ENCODE measurements at regions not wholly inside any gene's neighbourhood (a gene's known extent, or its start where the extent isn't known, plus 50 kb on each side); places are given as distances from the start of the nearest gene placed in this dataset.

DNA sequence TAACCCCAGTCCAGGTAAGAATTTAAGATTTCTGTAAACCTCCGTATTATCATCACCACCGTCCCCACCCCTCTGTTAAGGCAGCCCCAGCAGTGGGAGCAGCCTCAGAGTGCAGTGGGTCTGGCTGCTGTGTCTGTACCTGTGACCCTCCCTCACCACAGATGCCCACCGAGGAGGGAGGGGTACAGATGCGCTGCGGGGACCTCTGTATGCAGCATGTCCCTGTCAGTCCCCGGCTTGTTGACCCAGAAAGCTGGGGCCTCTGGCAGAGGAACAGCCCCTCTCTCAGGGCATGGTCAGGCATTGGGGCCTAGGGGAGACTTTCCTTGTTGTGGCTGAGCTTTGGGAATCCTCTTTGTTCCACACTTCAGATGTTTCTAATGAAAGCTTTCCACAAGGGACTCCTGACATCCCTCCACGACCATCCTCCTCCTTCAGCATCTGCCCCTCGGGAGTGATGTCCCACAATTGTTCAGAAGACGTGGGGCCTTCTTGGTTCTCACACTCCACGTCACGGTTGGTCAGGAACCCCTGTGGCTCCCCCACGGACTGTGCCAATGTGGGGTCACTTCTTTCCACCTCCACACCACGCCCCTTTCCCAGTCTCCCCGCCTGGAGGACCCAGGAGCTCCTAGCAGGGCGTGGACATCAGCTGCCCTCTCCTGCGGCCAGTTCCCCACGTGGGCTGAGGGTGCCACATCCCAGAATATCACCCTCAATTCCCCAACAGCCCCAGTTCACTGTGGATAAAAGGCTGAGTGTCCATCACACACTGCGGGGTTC is 384.2 kb upstream of the MYT1L start:
- H3K4me3 ChIP-seq (ENCODE audit: low read length) = no peak overlapping the region
- no peak for TF ChIP-seq ZNF274 (IDR thresholded peaks at IDR 0.05; ENCODE audit: low read depth, low read length)

DNA sequence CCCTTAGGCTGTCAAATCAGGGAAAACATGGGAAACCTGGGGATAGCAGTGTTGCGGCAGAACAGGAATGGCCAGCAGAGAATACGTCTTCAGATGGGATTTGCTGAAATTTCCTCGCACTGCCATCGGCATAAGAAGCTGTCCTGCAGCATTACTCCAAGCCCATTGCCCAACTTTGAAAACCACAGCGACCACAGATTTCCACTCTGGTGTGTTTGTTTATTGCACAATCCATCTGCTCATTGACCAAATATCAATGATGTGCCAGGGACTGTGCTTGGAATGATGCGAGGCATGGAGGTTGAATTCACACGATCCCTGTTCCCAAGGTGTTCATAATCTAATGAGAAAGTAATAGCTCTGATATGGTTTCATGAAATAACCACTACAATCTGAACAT is 383.3 kb upstream of the MYT1L start:
- H3K4me3 ChIP-seq (ENCODE audit: low read length) = no peak overlapping the region
- TF ChIP-seq ZNF274 (IDR thresholded peaks at IDR 0.05; ENCODE audit: low read depth, low read length) = no peak

DNA sequence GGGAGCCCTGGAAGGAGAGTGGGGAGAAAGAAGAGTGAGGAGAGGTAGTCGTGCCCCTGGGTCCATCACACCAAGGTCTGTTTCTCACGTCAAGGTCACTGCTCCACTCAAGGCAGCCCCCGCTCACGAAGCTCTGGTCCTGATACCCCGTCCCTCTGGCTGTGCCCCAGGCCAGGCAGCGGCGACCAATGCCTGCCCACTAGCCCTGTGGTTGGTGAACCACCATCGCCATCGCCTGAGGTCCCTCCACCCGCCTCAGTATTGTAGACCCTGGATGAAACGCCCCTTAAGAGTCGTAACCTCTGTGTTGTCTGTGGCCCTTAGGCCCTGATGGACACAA is 378.3 kb upstream of the MYT1L start:
- no peak overlapping the region for H3K4me3 ChIP-seq (ENCODE audit: low read length)

DNA sequence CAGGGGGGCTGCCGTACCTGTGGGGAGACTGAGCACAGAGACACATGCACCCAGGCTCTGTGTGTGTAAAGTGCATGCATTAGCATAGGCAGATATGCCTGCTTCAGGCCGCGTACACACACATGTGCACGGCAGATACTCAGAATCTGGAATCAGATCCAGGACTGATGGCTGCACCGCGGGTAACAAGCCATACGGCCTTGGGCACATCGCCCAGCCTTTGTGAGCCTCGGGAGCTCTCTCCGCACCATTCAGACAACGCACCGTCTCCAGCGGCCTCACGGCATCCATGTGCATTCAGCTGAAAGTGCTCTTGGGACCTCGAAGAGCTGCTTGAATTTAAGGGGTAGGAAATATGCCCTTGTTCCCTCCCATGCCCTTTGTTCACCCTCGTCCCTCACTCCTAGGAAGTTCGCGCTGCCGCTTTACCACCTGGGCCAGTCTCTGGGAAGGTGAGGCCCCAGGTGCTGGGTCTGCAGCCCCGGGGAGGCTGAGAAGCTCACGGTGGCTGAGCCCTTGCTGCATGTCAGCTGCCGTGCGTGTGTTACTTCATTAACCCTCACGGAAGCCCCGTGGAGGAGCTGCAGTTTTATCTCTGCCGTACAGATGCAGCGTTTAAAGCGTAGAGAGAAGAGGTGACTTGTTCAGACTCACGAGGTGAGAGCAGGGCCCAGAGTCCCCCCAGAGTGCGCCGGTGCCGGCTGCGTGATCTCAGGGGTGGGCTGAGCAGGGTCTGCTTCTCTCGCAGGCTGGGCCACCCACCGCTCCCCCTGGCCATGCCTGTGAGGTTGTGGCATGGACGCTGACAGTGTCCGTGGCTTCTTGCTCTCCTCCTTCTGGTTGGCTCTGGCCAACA is 377.7 kb upstream of the MYT1L start:
- no peak overlapping the region for H3K4me3 ChIP-seq (ENCODE audit: low read length)
- TF ChIP-seq ZNF274 (IDR thresholded peaks at IDR 0.05; ENCODE audit: low read depth, low read length) = no peak

More for the DNA sequence above, 378.3 kb upstream of the MYT1L start:
- TF ChIP-seq ZNF274 (IDR thresholded peaks at IDR 0.05; ENCODE audit: low read depth, low read length) = no peak

DNA sequence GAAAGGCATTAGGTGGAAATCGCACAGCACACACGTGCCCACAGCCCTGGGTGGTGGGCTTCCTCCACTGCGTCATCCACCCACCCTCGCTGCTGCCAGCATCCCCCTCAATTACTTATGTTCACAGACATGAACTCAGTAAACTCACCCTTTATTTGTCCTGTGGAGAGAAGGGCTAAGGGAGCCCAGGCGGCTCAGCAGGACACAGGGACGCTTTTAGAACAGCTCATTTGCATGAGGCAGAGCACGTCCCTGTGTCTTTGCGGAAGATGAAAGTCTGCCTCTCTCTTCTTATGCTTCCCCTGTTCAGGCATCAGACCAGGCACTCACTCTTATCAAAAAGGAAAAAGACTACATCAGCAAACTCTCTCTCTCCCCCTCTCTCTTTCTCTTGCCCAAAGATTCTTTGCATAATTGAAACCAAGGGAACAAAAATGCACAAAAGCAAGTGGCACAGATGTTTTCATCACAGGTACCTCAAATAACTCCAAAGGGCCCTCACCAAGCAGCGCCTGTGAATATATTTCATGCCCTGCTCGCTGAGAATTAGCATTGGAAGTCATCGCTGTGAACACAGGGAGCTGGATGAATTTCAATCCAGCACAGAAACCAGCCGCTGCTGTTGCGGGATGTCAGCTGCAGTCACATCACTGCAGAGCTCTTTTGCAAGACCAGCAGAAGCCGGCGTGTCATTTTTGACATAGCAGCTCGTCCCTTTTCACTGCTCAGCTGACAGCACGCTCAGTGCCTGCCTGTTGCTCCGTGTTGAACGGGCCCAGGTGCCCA is 376.3 kb upstream of the MYT1L start:
- no peak overlapping the region for H3K4me3 ChIP-seq (ENCODE audit: low read length)
- TF ChIP-seq ZNF274 (IDR thresholded peaks at IDR 0.05; ENCODE audit: low read depth, low read length) = no peak

DNA sequence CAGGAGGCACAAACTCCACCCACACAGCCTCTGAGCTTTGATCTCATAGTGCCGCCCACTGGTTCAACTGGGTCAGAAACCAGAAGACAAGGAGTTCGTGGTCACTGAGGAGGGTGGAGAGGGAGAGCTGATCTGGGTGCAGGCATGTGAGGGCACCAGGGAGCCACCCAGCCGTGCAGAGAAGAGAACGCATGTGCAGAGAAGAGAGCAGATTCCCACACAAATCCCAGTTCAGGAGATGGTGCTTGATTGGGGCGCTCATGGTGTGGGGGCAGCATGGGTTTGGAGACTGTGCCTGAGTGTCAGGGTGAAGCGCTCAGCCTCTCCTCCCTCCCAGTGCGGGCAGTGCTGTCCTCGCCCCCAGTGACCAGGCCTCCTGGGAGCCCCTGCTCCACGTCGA is 375.2 kb upstream of the MYT1L start:
- TF ChIP-seq ZNF274 (IDR thresholded peaks at IDR 0.05; ENCODE audit: low read depth, low read length) = no peak
- no peak overlapping the region for H3K4me3 ChIP-seq (ENCODE audit: low read length)

DNA sequence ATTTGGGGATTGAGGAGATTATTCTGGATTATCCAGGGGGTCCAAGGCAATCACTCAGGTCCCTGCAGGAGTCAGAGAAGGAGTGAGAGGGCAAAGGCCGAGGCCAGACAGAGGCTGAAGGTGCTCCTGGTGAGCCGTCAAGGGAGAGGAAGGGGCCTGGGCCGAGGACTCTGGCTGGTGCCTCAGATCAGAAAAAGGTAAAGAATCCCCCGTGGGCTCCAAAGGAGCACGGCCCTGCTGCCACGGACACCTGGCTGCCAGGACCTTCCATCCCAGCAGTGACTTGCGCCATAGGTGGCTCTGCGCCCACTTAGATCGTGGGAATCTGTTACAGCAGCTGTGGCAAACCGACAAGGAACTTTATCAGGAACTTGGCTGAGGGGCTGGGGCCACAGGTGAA is 374.8 kb upstream of the MYT1L start:
- no peak overlapping the region for H3K4me3 ChIP-seq (ENCODE audit: low read length)
- TF ChIP-seq ZNF274 (IDR thresholded peaks at IDR 0.05; ENCODE audit: low read depth, low read length) = no peak

DNA sequence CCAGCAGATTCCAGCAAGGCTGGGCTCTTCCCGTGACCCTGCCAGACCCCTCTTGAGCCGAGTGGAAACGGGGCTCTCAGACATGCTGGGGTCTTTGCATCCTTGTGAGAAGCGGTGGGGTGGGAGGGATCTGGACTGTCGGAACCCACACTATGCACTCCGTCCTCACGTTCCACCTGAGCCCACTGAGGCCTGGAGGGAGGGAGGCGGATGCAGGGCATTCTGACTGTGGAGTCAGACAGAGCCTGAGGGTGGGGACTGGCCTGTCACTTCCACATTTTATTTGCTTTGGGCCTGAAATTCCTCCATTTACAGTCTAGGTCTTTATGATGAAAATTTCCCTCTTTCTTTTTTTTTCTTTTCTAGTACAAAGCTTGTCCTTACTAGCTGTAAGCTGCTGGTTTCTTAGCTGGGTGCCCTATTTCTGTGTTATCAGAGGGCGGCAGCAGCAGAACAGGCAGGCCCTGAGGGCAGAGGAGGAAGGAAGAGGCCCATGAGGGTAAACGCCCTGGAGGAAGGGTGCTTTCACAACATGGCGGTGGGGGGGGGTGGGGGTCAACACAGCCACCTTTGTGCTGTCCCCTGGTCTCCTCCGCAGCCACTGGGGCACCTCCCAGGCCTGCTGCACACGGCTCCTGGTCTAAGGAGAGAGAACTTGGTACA is 373.5 kb upstream of the MYT1L start:
- no peak overlapping the region for H3K4me3 ChIP-seq (ENCODE audit: low read length)
- no peak for TF ChIP-seq ZNF274 (IDR thresholded peaks at IDR 0.05; ENCODE audit: low read depth, low read length)

DNA sequence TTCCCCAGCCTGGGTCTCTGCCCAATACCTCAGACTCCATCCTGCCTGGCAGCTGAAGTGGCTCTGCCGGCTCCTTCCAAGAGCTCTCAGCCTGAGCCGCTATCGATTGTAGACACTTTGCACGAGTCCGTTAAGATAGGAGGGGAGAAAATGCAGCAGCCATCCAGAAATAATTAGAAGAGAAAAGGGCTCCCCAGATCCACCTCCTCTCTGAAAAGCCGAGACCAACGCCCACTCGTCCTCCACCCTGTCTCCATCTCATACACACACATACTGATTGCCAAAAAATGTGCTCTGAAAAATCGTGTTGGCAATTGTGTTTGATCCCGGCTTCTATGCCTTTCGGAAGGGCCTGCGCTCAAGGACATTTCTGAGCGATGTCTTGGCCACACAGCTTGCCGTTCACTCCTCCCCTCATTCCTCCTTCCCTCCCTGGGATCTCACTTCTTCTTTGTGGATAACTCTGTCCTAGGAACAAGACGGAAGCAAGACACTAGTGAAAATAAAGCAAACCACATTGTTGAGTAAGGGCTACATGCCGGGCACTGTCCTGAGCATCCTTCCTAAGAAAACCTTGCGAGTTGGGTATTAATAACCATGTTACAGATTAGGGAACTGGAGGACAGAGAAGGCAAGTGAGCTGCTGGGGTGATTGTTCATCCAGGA is 372.8 kb upstream of the MYT1L start:
- H3K4me3 ChIP-seq (ENCODE audit: low read length) = no peak overlapping the region
- TF ChIP-seq ZNF274 (IDR thresholded peaks at IDR 0.05; ENCODE audit: low read depth, low read length) = no peak

DNA sequence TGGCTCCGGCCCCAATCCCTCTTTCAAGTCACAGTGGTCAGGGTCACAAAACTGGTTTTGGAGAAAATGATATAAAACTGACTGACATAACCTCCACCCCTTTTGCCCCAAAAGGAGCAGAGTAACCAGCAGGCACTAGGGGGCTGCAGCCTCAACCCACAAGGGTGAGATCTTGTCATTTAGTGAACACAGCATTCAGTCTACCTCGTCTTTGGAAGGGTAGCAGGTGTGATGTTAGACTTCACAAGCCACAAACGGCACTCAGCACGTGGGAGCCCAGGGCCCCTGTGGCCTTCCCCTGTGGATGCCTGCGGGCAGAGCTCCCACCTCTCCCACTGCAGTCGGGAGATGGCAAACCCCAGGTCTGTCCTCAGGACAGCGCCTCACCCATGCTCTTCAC is 372.1 kb upstream of the MYT1L start:
- TF ChIP-seq ZNF274 (IDR thresholded peaks at IDR 0.05; ENCODE audit: low read depth, low read length) = no peak
- H3K4me3 ChIP-seq (ENCODE audit: low read length) = no peak overlapping the region

DNA sequence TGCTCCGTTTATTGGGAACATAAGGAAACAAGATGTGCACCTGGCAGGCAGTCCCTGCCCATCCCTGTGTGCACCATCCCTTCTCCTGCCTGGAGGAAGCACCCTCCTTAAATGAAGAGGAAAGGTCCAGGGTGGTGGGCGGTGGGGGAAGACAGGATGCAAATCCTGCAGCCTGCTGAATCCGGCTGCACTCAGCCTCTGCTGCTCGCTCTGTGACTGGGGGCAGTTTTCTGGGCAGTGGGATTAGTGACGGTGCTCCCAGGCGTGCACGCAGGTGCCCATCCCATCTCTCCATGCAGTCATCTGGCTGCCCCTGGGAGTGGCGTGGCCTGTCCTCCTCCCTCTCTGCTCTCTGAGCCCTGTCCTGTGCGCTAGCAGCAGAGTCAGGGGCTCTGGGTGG is 371.3 kb upstream of the MYT1L start:
- no peak overlapping the region for H3K4me3 ChIP-seq (ENCODE audit: low read length)
- no peak for TF ChIP-seq ZNF274 (IDR thresholded peaks at IDR 0.05; ENCODE audit: low read depth, low read length)

DNA sequence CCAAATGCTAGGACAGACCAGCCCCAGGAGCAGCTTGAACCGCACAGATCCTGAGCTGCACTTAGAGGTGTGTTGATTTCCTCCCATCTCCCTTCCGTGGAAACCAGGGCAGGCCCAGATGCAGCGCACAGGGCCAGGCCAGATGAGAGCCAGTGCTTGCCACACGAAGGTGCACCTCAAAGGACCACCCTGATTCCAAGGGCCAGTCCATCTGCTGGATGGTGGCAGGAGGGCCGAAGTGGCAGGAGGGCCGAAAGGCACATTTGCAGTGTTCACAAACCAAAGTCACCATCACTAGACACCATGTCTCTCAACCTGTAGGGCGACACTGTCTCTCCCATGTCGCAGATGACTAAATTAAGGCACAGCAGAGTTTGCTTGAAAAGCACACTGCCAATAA is 370.7 kb upstream of the MYT1L start:
- no peak overlapping the region for H3K4me3 ChIP-seq (ENCODE audit: low read length)
- TF ChIP-seq ZNF274 (IDR thresholded peaks at IDR 0.05; ENCODE audit: low read depth, low read length) = no peak

DNA sequence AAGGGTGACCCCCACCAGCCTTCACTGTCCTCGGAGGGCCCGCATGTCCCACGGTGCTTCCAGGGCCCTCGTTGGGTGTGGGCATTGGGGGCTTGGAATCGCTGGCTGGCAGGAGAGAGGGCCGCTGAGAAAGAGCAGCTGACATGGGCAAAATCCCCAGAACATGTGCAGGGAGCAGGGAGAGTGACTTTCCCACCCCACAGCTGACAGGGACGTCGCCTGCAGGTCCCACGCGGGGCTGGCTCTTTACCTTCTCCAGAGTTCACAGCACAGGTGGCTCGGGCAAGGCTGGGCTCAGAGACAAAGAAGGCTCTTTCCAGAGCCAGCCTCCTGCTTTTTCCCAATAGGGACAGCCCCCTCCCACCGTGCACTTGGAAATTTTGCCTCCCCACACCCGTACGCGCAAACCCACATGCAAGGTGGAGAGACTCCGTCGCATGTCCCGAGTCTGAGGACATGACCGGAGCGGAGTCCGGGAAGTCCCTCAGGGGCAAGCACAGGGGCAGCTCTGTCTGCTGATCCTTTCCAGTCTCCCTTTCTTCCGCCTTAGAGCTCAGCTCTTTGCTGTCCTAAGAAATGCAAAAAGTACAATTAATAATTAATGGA is 370.2 kb upstream of the MYT1L start:
- no peak for TF ChIP-seq ZNF274 (IDR thresholded peaks at IDR 0.05; ENCODE audit: low read depth, low read length)
- no peak overlapping the region for H3K4me3 ChIP-seq (ENCODE audit: low read length)
